GM03348 (cell line): ENCODE measurements at regions not wholly inside any gene's neighbourhood (a gene's known extent, or its start where the extent isn't known, plus 50 kb on each side); places are given as distances from the start of the nearest gene placed in this dataset.
"Not testable (repeated sequence)": the region's sequence is repeated elsewhere in the genome, so short reads cannot be mapped to it uniquely, and the experiment has no call there.

Source experiments
- DNase-seq: peaks from one replicate; pipeline ENCODE4 v3.0.0; 2012; ENCODE audit warnings: low spot score

GRCh38 chr20:4468114-4468513 is 218.1 kb upstream of the PRNP start:
- no peak for DNase-seq

GRCh38 chr20:4465855-4466545 is 216.9 kb upstream of the ADRA1D start:
- no peak for DNase-seq

GRCh38 chr20:4465212-4465611 is 216.1 kb upstream of the ADRA1D start:
- no peak for DNase-seq

GRCh38 chr20:4462801-4463200 is 213.7 kb upstream of the ADRA1D start:
- not testable (repeated sequence) for DNase-seq

- no peak for DNase-seq
Measured at GRCh38 chr20:4459081-4459480, 210.0 kb upstream of the ADRA1D start.

GRCh38 chr20:4457566-4458543 is 208.8 kb upstream of the ADRA1D start:
- no peak for DNase-seq

- DNase-seq: no peak
Measured at GRCh38 chr20:4455996-4456395, 206.9 kb upstream of the ADRA1D start.

GRCh38 chr20:4455301-4455701 is 206.2 kb upstream of the ADRA1D start:
- DNase-seq: no peak

- DNase-seq: no peak
Measured at GRCh38 chr20:4454111-4454510, 205.0 kb upstream of the ADRA1D start.

GRCh38 chr20:4453359-4453758 is 204.3 kb upstream of the ADRA1D start:
- DNase-seq: no peak

- DNase-seq: no peak
Measured at GRCh38 chr20:4451487-4452081, 202.5 kb upstream of the ADRA1D start.

GRCh38 chr20:4449957-4450715 is 201.0 kb upstream of the ADRA1D start:
- DNase-seq: no peak

GRCh38 chr20:4445784-4446183 is 196.7 kb upstream of the ADRA1D start:
- DNase-seq: peak; percentile 13

GRCh38 chr20:4445331-4445730 is 196.2 kb upstream of the ADRA1D start:
- no peak for DNase-seq

GRCh38 chr20:4444404-4444803 is 195.3 kb upstream of the ADRA1D start:
- DNase-seq: peak; percentile 62

- no peak for DNase-seq
Measured at GRCh38 chr20:4443016-4443415, 193.9 kb upstream of the ADRA1D start.

- DNase-seq: no peak
Measured at GRCh38 chr20:4441871-4442270, 192.8 kb upstream of the ADRA1D start.

GRCh38 chr20:4441191-4441590 is 192.1 kb upstream of the ADRA1D start:
- peak; percentile 16 for DNase-seq

GRCh38 chr20:4439461-4439860 is 190.4 kb upstream of the ADRA1D start:
- no peak for DNase-seq

- no peak for DNase-seq
Measured at GRCh38 chr20:4437131-4437530, 188.0 kb upstream of the ADRA1D start.

- no peak for DNase-seq
Measured at GRCh38 chr20:4435671-4436455, 186.8 kb upstream of the ADRA1D start.
